GM18909 (cell line): ENCODE measurements at regions not wholly inside any gene's neighbourhood (a gene's known extent, or its start where the extent isn't known, plus 50 kb on each side); places are given as distances from the start of the nearest gene placed in this dataset.

ENCODE experiments used
- ATAC-seq: cut with Tn5 transposase; IDR thresholded peaks from one replicate; pipeline ENCODE4 v1.9.1; 2021; ENCODE audit warnings: mild to moderate bottlenecking; ENCODE audit not compliant: unreplicated experiment, poor library complexity

GRCh38 chr13:30844548-30845296 is 61.3 kb upstream of the MEDAG start:
- ATAC-seq = no peak

GRCh38 chr13:30845297-30846214 is 60.5 kb upstream of the MEDAG start:
- no peak for ATAC-seq

DNA sequence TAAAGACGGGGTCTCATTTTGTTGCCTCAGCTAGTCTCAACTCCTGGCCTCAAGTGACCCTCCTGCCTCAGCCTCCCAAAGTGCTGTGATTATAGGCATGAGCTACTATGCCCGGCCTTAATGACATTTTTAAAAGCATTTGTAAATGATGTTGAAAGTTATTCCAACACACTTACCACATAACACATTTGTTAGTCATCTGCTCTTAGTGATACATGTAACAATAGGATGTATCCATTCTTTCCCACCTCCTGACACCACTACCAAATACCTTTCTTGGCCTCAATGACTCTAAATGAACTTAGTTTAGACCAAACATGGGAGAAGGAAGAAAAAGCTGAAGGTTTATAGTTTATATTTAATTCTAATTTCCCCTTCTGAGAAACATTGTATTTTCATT is 59.8 kb upstream of the MEDAG start:
- no peak for ATAC-seq

GRCh38 chr13:30846866-30847265 is 59.2 kb upstream of the MEDAG start:
- ATAC-seq = no peak

GRCh38 chr13:30847650-30848307 is 58.3 kb upstream of the MEDAG start:
- no peak for ATAC-seq

DNA sequence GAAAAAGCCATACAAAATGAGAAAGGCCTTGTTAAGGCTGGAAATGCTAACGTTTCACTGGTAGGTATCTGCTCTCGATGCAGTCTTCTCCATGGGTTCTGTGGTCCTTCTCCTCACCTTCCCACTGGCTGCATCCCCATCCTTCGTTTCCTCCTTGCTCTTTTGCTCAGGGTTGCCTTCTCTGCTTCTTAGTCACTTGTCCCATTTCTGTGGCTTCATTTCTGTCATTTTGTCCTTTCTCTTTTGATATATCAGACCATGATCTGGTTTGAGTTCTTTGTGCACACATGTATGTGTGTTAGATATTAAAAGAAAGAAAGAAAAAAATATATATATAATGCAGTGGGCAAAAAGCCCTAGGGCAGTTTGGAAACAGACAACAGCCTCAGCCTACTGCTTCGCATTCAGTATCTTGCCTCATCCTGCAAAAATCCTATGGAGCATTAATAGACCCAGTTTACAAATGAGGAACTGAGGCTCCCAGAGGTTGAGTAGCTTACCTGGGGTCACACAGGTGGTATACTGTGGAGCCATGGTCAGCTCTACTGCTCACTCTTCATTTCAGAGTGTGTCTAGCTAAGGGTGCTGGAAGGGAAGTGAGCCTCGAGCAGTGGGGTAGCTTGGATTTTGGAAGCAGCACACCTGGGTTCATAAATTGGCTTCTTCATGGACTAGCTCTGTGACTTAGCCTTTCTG is 57.6 kb upstream of the MEDAG start:
- ATAC-seq = no peak

DNA sequence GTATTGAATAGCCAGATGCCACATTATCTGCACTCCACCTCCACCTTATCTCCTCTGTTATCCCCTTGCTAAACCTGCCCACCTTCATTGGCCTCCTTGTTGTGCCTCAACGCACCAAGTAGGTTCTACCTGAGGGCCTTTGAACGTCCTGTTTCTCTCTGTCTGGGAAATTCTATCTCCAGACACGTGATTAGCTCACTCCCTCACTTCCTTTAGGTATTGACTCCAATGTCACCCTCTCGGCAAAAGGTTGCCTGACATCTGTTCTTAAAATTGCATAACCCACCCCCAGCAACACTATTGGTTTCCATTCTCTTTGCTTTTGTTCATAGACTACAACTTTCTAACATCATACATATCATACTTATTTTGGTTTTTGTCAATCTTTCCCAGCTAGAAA is 56.5 kb upstream of the MEDAG start:
- no peak for ATAC-seq

DNA sequence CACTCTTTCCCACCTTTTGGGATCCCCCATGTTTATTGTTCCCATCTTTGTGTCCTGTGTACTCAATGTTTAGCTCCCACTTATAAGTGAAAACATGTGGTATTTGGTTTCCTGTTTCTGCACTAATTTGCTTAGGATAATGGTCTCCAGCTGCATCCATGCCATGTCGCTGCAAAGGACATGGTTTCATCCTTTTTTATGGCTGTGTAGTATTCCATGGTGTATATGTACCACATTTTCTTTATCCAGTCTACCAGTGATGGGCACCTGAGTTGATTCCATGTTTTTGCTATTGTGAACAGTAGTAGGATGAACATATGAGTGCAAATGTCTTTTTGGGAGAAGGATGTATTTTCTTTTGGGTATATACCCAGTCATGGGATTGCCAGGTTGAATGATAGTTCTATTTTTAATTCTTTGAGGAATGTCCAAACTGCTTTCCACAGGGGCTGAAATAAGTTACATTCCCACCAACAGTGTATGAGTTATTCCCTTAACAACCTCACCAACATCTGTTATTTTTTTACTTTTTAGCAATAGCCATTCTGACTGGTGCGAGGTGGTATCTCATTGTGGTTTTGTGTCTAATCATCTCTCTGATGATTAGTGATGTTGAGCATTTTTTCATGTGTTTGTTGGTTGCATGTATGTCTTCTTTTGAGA is 55.7 kb upstream of the MEDAG start:
- no peak for ATAC-seq

GRCh38 chr13:30850867-30851211 is 55.2 kb upstream of the MEDAG start:
- ATAC-seq = no peak

GRCh38 chr13:30851697-30852096 is 54.4 kb upstream of the MEDAG start:
- peak; percentile 68 for ATAC-seq

GRCh38 chr13:30855569-30855968 is 50.5 kb upstream of the MEDAG start:
- no peak for ATAC-seq

DNA sequence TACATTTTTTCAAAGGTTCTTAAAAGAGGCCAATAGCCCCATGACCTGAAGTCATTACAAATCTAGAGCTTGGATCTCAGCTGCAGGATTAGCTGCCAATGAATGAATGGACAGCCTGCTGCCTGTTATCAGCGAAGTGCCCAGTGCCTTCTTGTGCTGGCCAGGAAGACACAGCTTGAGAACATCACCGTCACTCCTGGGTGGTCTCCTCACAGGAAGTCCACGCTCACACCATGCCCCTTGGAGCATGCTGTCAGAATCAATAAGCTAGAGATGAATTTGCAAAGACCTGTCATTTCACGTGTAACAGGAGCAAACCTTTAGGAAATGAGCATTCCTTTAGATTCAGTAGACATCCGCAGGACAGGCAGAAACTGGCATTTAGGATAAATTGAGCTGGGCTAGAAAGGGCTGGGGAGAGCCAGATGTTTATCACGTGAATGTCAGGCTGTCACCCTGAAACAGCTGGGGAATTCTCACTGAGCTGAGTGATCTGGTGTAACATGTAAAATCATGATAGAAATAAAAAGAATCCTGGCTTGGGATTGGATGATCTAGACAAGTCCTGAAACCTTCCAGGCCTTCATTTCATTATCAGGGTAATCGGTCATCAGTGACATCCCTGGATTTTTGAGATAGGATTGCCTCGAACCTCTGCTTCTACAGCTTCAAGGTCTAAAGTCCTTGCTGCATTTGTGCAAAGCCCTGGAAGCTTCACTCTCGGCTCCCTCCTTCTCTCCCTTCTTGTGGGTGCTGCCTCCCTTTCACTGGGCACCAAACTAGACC is 49.9 kb upstream of the MEDAG start:
- no peak for ATAC-seq
